Neural crest cell (in vitro differentiated cells): ENCODE measurements at regions not wholly inside any gene's neighbourhood (a gene's known extent, or its start where the extent isn't known, plus 50 kb on each side); places are given as distances from the start of the nearest gene placed in this dataset.

Experiments used
- DNase-seq: peaks from one replicate; pipeline ENCODE4 v3.0.0; 2021; ENCODE audit warnings: low read depth, mixed read lengths, low spot score
- H3K27ac Mint-ChIP-seq: one replicate; pipeline ENCODE4 v1.8.0; 2021; ENCODE audit warnings: mild to moderate bottlenecking, mixed read lengths; ENCODE audit not compliant: unreplicated experiment
- H3K27me3 Mint-ChIP-seq: 2 replicates; pipeline ENCODE4 v1.8.0; 2021; ENCODE audit warnings: low read depth, mild to moderate bottlenecking, mixed read lengths
- H3K36me3 Mint-ChIP-seq: 2 replicates; pipeline ENCODE4 v1.8.0; 2021; ENCODE audit warnings: low read depth, mild to moderate bottlenecking, mixed read lengths
- H3K4me1 Mint-ChIP-seq: 2 replicates; pipeline ENCODE4 v1.8.0; 2021; ENCODE audit warnings: mixed read lengths
- H3K4me3 Mint-ChIP-seq: one replicate; pipeline ENCODE4 v1.8.0; 2021; ENCODE audit warnings: mild to moderate bottlenecking, mixed read lengths
- H3K9me3 Mint-ChIP-seq: 2 replicates; pipeline ENCODE4 v1.8.0; 2021; ENCODE audit warnings: mixed read lengths
- TF ChIP-seq, protein P1 (sequence below): fragments of 200-600 bp; sonication (generic); conservative IDR thresholded peaks from 2 replicates; pipeline ENCODE4 v1.5.0; 2021; ENCODE audit warnings: antibody characterized with exemption, mild to moderate bottlenecking

DNA sequence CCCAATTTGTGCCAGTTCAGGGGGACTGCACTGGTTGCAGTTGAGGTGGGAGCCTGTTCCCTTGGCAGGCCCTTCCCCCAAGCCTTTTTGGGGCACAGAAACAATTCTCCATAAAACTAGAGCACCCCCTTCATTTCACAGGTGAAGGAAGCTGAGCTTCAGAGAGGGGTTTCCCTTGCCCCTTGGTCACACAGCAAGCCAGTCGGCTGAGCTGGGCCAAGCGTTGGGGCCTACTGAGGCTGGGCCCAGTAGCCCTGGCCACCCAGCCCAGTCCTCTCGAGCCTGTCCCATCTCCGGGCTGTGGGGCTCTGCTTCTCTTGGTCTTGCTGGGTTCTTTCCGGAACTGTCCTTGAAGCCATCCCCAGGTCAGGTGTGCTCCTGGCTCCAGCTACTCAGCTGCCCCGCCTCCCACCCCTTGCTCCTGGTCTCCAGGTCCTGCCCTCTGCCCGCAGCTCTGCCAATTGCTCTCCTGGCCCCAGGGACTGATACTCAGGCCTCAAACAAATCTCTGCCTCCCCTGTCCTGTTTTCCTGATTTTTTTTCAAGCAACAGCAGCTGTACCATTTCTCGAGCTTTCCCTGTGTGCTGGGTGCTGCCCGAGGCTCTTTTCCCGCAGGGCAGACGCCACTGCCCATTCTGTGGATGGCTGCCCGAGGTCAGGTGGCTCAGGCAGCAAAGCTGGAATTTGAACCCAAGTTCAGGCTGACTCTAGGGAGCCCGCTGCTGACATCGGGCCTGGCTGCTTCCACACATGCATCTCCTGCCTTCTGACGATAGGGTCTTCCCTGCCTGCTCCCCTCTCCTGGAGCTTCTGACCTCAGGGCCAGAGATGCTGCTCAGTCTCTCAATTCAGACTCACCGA is 87.4 kb upstream of the NKD1 start:
- H3K27me3 Mint-ChIP-seq, result peaks cover 14% of the 10 kb centered on the region
- H3K27ac Mint-ChIP-seq, result peak overlapping the region; percentile 68
- no peak for DNase-seq
- H3K4me1 Mint-ChIP-seq, result peaks cover 72% of the 10 kb centered on the region
- no peaks in the 10 kb centered on the region for H3K36me3 Mint-ChIP-seq
- TF ChIP-seq, protein P1, sequence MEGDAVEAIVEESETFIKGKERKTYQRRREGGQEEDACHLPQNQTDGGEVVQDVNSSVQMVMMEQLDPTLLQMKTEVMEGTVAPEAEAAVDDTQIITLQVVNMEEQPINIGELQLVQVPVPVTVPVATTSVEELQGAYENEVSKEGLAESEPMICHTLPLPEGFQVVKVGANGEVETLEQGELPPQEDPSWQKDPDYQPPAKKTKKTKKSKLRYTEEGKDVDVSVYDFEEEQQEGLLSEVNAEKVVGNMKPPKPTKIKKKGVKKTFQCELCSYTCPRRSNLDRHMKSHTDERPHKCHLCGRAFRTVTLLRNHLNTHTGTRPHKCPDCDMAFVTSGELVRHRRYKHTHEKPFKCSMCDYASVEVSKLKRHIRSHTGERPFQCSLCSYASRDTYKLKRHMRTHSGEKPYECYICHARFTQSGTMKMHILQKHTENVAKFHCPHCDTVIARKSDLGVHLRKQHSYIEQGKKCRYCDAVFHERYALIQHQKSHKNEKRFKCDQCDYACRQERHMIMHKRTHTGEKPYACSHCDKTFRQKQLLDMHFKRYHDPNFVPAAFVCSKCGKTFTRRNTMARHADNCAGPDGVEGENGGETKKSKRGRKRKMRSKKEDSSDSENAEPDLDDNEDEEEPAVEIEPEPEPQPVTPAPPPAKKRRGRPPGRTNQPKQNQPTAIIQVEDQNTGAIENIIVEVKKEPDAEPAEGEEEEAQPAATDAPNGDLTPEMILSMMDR, result no peak
- H3K9me3 Mint-ChIP-seq, result no peaks in the 10 kb centered on the region
- H3K4me3 Mint-ChIP-seq, result no peak overlapping the region

- DNase-seq, result no peak
- Mint-ChIP-seq H3K27me3 (peaks cover 8% of the 10 kb centered on the region), H3K27ac (no peak overlapping the region), H3K9me3 (no peaks in the 10 kb centered on the region), H3K4me1 (peaks cover 72% of the 10 kb centered on the region), H3K4me3 (peak overlapping the region; percentile 10), H3K36me3 (no peaks in the 10 kb centered on the region)
- TF ChIP-seq, protein P1, result no peak
Observed at GRCh38 chr16:50459496-50460080, 88.6 kb upstream of the NKD1 start.

DNA sequence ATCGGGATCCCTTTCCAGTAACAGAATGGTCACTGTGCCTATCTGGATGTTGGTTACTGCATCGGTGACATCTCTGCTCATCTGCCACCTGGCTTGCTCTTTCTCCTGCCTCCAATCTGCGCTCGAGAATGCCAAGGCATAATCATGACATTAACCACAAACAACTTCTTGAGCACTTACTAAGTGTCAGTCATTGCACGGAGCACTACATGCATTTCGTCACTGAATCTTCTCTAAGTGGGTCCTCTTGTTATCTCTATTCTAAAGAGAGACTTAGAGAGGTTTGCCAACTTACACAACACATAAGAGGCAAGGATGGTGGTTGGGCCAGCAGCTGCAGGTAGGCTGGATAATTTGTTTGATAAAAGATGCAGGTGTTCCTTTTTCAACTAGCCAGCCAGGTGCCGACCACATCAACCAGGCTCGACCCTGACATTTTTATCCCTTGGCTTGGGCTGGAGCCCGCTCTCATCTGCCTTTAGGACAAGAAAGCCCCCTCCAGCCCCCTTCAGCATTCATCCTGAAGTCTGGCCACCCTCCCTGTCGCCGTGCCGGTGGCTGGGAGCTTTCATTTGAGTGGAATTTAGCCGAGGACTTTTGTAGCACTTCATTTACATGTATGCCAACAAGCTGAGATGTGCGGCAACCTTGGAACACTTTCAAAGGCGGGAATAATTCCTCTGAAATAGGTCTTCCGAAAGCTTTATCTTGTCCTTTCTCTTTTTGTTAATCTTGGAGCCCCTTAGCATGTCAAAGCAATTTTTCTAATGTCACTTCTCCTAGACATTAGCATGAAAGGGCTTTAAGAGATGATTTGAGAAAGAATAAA is 89.3 kb upstream of the NKD1 start:
- Mint-ChIP-seq H3K36me3 (no peaks in the 10 kb centered on the region), H3K27me3 (peaks cover 8% of the 10 kb centered on the region), H3K4me3 (no peak overlapping the region)

DNA sequence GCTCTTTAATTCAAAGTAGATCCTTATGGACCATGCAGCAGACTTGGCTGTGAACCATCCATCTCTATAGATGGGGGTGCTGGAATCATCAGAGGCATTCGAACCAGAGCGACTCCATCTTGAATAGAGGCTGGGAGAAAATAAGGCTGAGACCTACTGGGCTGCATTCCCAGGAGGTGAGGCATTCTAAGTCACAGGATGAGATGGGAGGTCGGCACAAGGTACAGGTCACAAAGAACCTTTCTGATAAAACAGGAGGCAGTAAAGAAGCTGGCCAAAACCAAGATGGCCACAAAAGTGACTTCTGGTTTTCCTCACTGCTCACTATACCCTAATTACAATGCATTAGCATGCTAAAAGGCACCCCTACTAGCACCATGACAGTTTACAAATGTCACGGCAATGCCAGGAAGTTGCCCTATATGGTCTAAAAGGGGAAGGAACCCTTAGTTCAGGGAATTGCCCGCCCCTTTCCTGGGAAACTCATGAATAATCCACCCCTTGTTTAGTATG is 89.2 kb upstream of the BRD7 start:
- Mint-ChIP-seq H3K27ac (no peak overlapping the region), H3K4me1 (peaks cover 62% of the 10 kb centered on the region), H3K27me3 (peaks cover 8% of the 10 kb centered on the region), H3K4me3 (no peak overlapping the region), H3K36me3 (no peaks in the 10 kb centered on the region), H3K9me3 (no peaks in the 10 kb centered on the region)
- no peak for DNase-seq
- TF ChIP-seq, protein P1, result no peak

More for the DNA sequence above, 89.3 kb upstream of the NKD1 start:
- DNase-seq, result no peak
- Mint-ChIP-seq H3K4me1 (peaks cover 71% of the 10 kb centered on the region), H3K27ac (no peak overlapping the region), H3K9me3 (no peaks in the 10 kb centered on the region)
- TF ChIP-seq, protein P1, result no peak

DNA sequence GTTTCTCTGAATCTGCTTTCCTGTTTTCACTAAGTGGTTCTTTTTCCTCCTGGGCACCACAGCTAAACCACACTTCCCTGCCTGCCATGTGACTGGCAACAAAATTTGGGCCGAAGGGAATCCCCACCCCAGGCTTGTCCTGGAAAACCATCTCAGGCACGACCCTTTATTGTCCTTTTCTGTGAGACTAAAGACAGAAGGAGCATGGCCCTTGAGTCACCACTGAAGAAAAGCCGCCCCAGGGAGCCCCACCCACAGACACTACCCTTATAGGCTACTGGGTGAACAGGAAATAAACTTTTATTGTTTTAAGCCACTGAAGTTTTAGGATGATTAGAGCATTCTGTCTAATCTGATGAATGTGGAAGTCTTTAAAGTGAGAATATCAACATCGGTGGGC is 88.6 kb upstream of the BRD7 start:
- no peaks in the 10 kb centered on the region for H3K36me3 Mint-ChIP-seq
- DNase-seq, result no peak
- no peaks in the 10 kb centered on the region for H3K9me3 Mint-ChIP-seq
- H3K4me3 Mint-ChIP-seq, result no peak overlapping the region
- peaks cover 56% of the 10 kb centered on the region for H3K4me1 Mint-ChIP-seq
- H3K27me3 Mint-ChIP-seq, result peaks cover 8% of the 10 kb centered on the region
- TF ChIP-seq, protein P1, result no peak
- H3K27ac Mint-ChIP-seq, result no peak overlapping the region
